Gastrocnemius medialis (tissue), 4 donors: ENCODE measurements at regions not wholly inside any gene's neighbourhood (a gene's known extent, or its start where the extent isn't known, plus 50 kb on each side); places are given as distances from the start of the nearest gene placed in this dataset.

Source experiments
- ATAC-seq, 2 donors: fragments of 150-250 bp; one replicate each; pipeline ENCODE4 v1.9.1; 2016
- DNase-seq, 2 donors: peaks; one replicate each; pipeline ENCODE4 v3.0.0-alpha.2; 2019
- H3K27ac ChIP-seq, 4 donors: fragments of 200-600 bp; sonication (generic); 1 replicate in 1 of 4; 2 replicates in 3 of 4; pipeline ENCODE4 v1.5.1; 2016 to 2018; ENCODE audit warnings: mild to moderate bottlenecking in 2 of 4, moderate library complexity in 1 of 4
- H3K27me3 ChIP-seq, 3 donors: fragments of 200-600 bp; sonication (generic) in 2 of 3; 1 replicate in 1 of 3; 2 replicates in 2 of 3; pipeline versions ENCODE4 v1.5.1 to v1.6.0; 2016 to 2019; ENCODE audit warnings: mild to moderate bottlenecking in 1 of 3, moderate library complexity in 1 of 3
- H3K36me3 ChIP-seq, 2 donors: fragments of 200-600 bp; sonication (generic) in 1 of 2; one replicate each; pipeline ENCODE4 v1.5.1; 2017 to 2018
- H3K4me1 ChIP-seq, 2 donors: fragments of 200-600 bp; sonication (generic) in 1 of 2; one replicate each; pipeline ENCODE4 v1.5.1; 2016 to 2017; ENCODE audit warnings: mild to moderate bottlenecking in 2 of 2
- H3K4me3 ChIP-seq, 4 donors: fragments of 200-600 bp; sonication (generic) in 3 of 4; 1 replicate in 1 of 4; 2 replicates in 3 of 4; pipeline ENCODE4 v1.5.1; 2016 to 2019; ENCODE audit warnings: mild to moderate bottlenecking in 2 of 4
- H3K9me3 ChIP-seq, 3 donors: fragments of 200-600 bp; sonication (generic) in 2 of 3; 1 replicate in 1 of 3; 2 replicates in 2 of 3; pipeline ENCODE4 v1.5.1; 2016 to 2019
- CTCF ChIP-seq, 5 experiments: fragments of 450-650 bp in 3 of 5; fragments of 200-600 bp in 2 of 5; sonication (generic) in 2 of 5; IDR thresholded peaks in 4 of 5; conservative IDR thresholded peaks in 1 of 5; 1 replicate in 4 of 5; 2 replicates in 1 of 5; pipeline ENCODE4 v1.5.1; 2016 to 2019; ENCODE audit warnings: antibody characterized with exemption in 5 of 5, mild to moderate bottlenecking in 3 of 5, moderate library complexity in 3 of 5
- POLR2A ChIP-seq, 2 donors: fragments of 450-650 bp; IDR thresholded peaks; one replicate each; pipeline ENCODE4 v1.6.1; 2017; ENCODE audit warnings: antibody characterized with exemption in 2 of 2, mild to moderate bottlenecking in 2 of 2, moderate library complexity in 2 of 2
- in situ Hi-C, 4 donors: fragments of 200-750 bp; cut with MboI; loops; one replicate each; pipeline versions ENCODE4 v1.15.0 to v1.8.0; 2017; ENCODE audit warnings: low sequenced_read_pairs in 4 of 4
- intact Hi-C: fragments of 100-400 bp; cut with DNase I; formaldehyde crosslinking; loops from one replicate; pipeline ENCODE4 v1.15.1; 2023; ENCODE audit warnings: low total_unique reads

- no peak overlapping the region for H3K27ac ChIP-seq
- intact Hi-C loops (no loop called here), in situ Hi-C loops (no loop called here)
- no peaks in the 10 kb centered on the region for H3K9me3 ChIP-seq
- DNase-seq: no peak
- TF ChIP-seq CTCF (IDR thresholded peaks at IDR 0.05 in 4 of 5, conservative IDR thresholded peaks at IDR 0.05 in 1 of 5): no peak
- no peak for TF ChIP-seq POLR2A (IDR thresholded peaks at IDR 0.05)
- H3K36me3 ChIP-seq: no peaks in the 10 kb centered on the region
- H3K4me3 ChIP-seq: no peak overlapping the region
- H3K4me1 ChIP-seq: no peaks in the 10 kb centered on the region
- ATAC-seq: no peak
- no peaks in the 10 kb centered on the region for H3K27me3 ChIP-seq
Observed at GRCh38 chr21:21713651-21714180, 715.5 kb downstream of the NCAM2 start.

GRCh38 chr21:21714426-21714825, 716.2 kb downstream of the NCAM2 start:
- in situ Hi-C loops (no loop called here), intact Hi-C loops (no loop called here)
- H3K9me3 ChIP-seq: no peaks in the 10 kb centered on the region
- H3K27ac ChIP-seq: no peak overlapping the region
- H3K4me1 ChIP-seq: no peaks in the 10 kb centered on the region
- ATAC-seq: no peak
- H3K36me3 ChIP-seq: no peaks in the 10 kb centered on the region
- no peaks in the 10 kb centered on the region for H3K27me3 ChIP-seq
- DNase-seq: no peak
- no peak overlapping the region for H3K4me3 ChIP-seq
- no peak for TF ChIP-seq POLR2A (IDR thresholded peaks at IDR 0.05)

- no peak overlapping the region for H3K4me3 ChIP-seq
- ATAC-seq (no peak), DNase-seq (no peak)
- intact Hi-C loops (no loop called here), in situ Hi-C loops (no loop called here)
- H3K4me1 ChIP-seq: no peaks in the 10 kb centered on the region
- no peak overlapping the region for H3K27ac ChIP-seq
- no peak for TF ChIP-seq CTCF (IDR thresholded peaks at IDR 0.05 in 4 of 5, conservative IDR thresholded peaks at IDR 0.05 in 1 of 5)
- no peak for TF ChIP-seq POLR2A (IDR thresholded peaks at IDR 0.05)
- no peaks in the 10 kb centered on the region for H3K27me3 ChIP-seq
- H3K36me3 ChIP-seq: no peaks in the 10 kb centered on the region
- no peaks in the 10 kb centered on the region for H3K9me3 ChIP-seq
Observed at GRCh38 chr21:21715266-21715969, 717.2 kb downstream of the NCAM2 start.

GRCh38 chr21:21722731-21723130, 724.5 kb downstream of the NCAM2 start:
- Histone ChIP-seq H3K27ac (no peak overlapping the region), H3K4me3 (no peak overlapping the region), H3K4me1 (no peaks in the 10 kb centered on the region), H3K9me3 (no peaks in the 10 kb centered on the region), H3K36me3 (no peaks in the 10 kb centered on the region), H3K27me3 (no peaks in the 10 kb centered on the region)
- TF ChIP-seq CTCF (IDR thresholded peaks at IDR 0.05 in 4 of 5, conservative IDR thresholded peaks at IDR 0.05 in 1 of 5): no peak
- TF ChIP-seq POLR2A (IDR thresholded peaks at IDR 0.05): no peak
- no peak for ATAC-seq
- in situ Hi-C loops (no loop called here), intact Hi-C loops (no loop called here)
- DNase-seq: no peak

- intact Hi-C loops: no loop called here
- Histone ChIP-seq H3K4me1 (no peaks in the 10 kb centered on the region), H3K9me3 (no peaks in the 10 kb centered on the region), H3K27ac (no peak overlapping the region), H3K27me3 (no peaks in the 10 kb centered on the region), H3K36me3 (no peaks in the 10 kb centered on the region), H3K4me3 (no peak overlapping the region)
- no peak for DNase-seq
- no peak for TF ChIP-seq CTCF (IDR thresholded peaks at IDR 0.05 in 4 of 5, conservative IDR thresholded peaks at IDR 0.05 in 1 of 5)
- no peak for TF ChIP-seq POLR2A (IDR thresholded peaks at IDR 0.05)
- peak in 1 of 2 donors; percentile 54 for ATAC-seq
- in situ Hi-C loops: no loop called here
Observed at GRCh38 chr21:21730512-21730911, 732.3 kb downstream of the NCAM2 start.
